Small intestine (tissue), 7 donors: ENCODE measurements at regions not wholly inside any gene's neighbourhood (a gene's known extent, or its start where the extent isn't known, plus 50 kb on each side); places are given as distances from the start of the nearest gene placed in this dataset.
A peak's percentile ranks its signal among the peaks of the same experiment; 100 is the strongest.
"Not testable (repeated sequence)": the region's sequence is repeated elsewhere in the genome, so short reads cannot be mapped to it uniquely, and the experiment has no call there.

Experiments
- DNase-seq, 2 donors: peaks; one replicate each; pipeline versions ENCODE4 v3.0.0 to v3.0.0-alpha.2; 2013
- FAIRE-seq: peaks from 2 replicates; lab custom pipeline; 2012; peaks lifted over from hg19 to GRCh38; lab: Jason Lieb, UNC
- H3K27ac ChIP-seq, 3 donors: one replicate each; pipeline ENCODE4 v1.5.1; 2013; ENCODE audit warnings: low read length in 2 of 3, mild to moderate bottlenecking in 2 of 3, control low read depth in 1 of 3, inconsistent platforms in 1 of 3, low read depth in 1 of 3, moderate library complexity in 1 of 3
- H3K27me3 ChIP-seq, 3 donors: one replicate each; pipeline ENCODE4 v1.6.1; 2013; ENCODE audit warnings: low read length in 3 of 3, inconsistent platforms in 1 of 3; ENCODE audit not compliant: control insufficient read depth in 3 of 3, insufficient read depth in 3 of 3
- H3K36me3 ChIP-seq, 3 donors: one replicate each; pipeline ENCODE4 v1.6.1; 2013; ENCODE audit warnings: low read length in 3 of 3, inconsistent platforms in 1 of 3, low read depth in 1 of 3, mild to moderate bottlenecking in 1 of 3, moderate library complexity in 1 of 3; ENCODE audit not compliant: control insufficient read depth in 3 of 3, insufficient read depth in 2 of 3
- H3K4me1 ChIP-seq, 3 donors: one replicate each; pipeline ENCODE4 v1.6.1; 2013; ENCODE audit warnings: low read length in 2 of 3, inconsistent platforms in 1 of 3, low read depth in 1 of 3, mild to moderate bottlenecking in 1 of 3, moderate library complexity in 1 of 3; ENCODE audit not compliant: control insufficient read depth in 3 of 3, insufficient read depth in 2 of 3
- H3K4me3 ChIP-seq, 3 donors: one replicate each; pipeline ENCODE4 v1.5.1; 2013; ENCODE audit warnings: low read length in 3 of 3, control low read depth in 1 of 3, inconsistent platforms in 1 of 3, low read depth in 1 of 3, mild to moderate bottlenecking in 1 of 3, moderate library complexity in 1 of 3
- H3K9me3 ChIP-seq, 2 donors: one replicate each; pipeline ENCODE4 v1.6.1; 2013; ENCODE audit warnings: low read depth in 1 of 2, low read length in 1 of 2; ENCODE audit not compliant: control insufficient read depth in 2 of 2, insufficient read depth in 1 of 2
- WGBS, 3 donors: extraction: QIAGEN DNeasy Blood & Tissue Kit; methylation state at CpG; one replicate each; pipeline ENCODE4 v1.1.7; 2013; 5-methylcytosine and 5-hydroxymethylcytosine counted together
- donor health status: healthy with polysubstance abuse.
- donor health status: control.
- donor health status: control.
- donor health status: Bipolar disorder and iron deficiency.
- donor health status: healthy.

- no peaks in the 10 kb centered on the region for H3K9me3 ChIP-seq
- no peaks in the 10 kb centered on the region for H3K36me3 ChIP-seq
- H3K4me3 ChIP-seq = no peak overlapping the region
- H3K27ac ChIP-seq = no peak overlapping the region
- WGBS, 3 donors = 67 to 79% (median 77%) methylated on average over 16 to 18 of the region's 18 CpGs
- FAIRE-seq (no peak), DNase-seq (no peak)
- H3K27me3 ChIP-seq = no peaks in the 10 kb centered on the region
- H3K4me1 ChIP-seq = peaks cover 0 to 13% (median 0%) of the 10 kb centered on the region in 3 donors
These were observed 175.3 kb downstream of the NPIPB11 start for GRCh38 chr16:29231244-29231643.

- WGBS, 3 donors = 77 to 98% (median 86%) methylated on average over 21 to 22 of the region's 22 CpGs
- Histone ChIP-seq H3K36me3 (no peaks in the 10 kb centered on the region), H3K27ac (no peak overlapping the region), H3K9me3 (no peaks in the 10 kb centered on the region), H3K27me3 (no peaks in the 10 kb centered on the region), H3K4me3 (no peak overlapping the region), H3K4me1 (peaks cover 0 to 13% (median 0%) of the 10 kb centered on the region in 3 donors)
- FAIRE-seq (no peak), DNase-seq (no peak)
These were observed 175.8 kb downstream of the NPIPB11 start for GRCh38 chr16:29230671-29231096.

- H3K4me3 ChIP-seq, DNase-seq, FAIRE-seq, H3K9me3 ChIP-seq, H3K36me3 ChIP-seq, H3K27me3 ChIP-seq, H3K27ac ChIP-seq: not testable (repeated sequence)
- peaks cover 0 to 13% (median 0%) of the 10 kb centered on the region in 3 donors for H3K4me1 ChIP-seq
- 93 to 96% (median 94%) methylated on average over 21 of the region's 21 CpGs for WGBS, 3 donors
These were observed 176.4 kb downstream of the NPIPB11 start for GRCh38 chr16:29230006-29230668.

GRCh38 chr16:29229616-29230005 is 176.9 kb downstream of the NPIPB11 start:
- FAIRE-seq, H3K27ac ChIP-seq, H3K9me3 ChIP-seq, H3K4me3 ChIP-seq, DNase-seq, H3K36me3 ChIP-seq, H3K27me3 ChIP-seq: not testable (repeated sequence)
- WGBS, 3 donors = 60 to 82% (median 69%) methylated on average over 6 to 8 of the region's 8 CpGs
- peaks cover 0 to 13% (median 0%) of the 10 kb centered on the region in 3 donors for H3K4me1 ChIP-seq

- H3K27me3 ChIP-seq, H3K4me3 ChIP-seq, H3K9me3 ChIP-seq, H3K36me3 ChIP-seq, FAIRE-seq: not testable (repeated sequence)
- peak overlapping the region in 1 of 3 donors; percentile 27 for H3K27ac ChIP-seq
- DNase-seq = peak; percentile 73 to 76
- 54 to 81% (median 58%) methylated on average over 25 to 28 of the region's 29 CpGs for WGBS, 3 donors
- H3K4me1 ChIP-seq = peaks cover 0 to 13% (median 0%) of the 10 kb centered on the region in 3 donors
These were observed 177.6 kb downstream of the NPIPB11 start for GRCh38 chr16:29228664-29229611.

GRCh38 chr16:29227751-29228663 is 178.5 kb downstream of the NPIPB11 start:
- not testable (repeated sequence) for H3K9me3 ChIP-seq, H3K27me3 ChIP-seq, FAIRE-seq, H3K4me3 ChIP-seq, H3K36me3 ChIP-seq
- Histone ChIP-seq H3K27ac (peak overlapping the region in 1 of 3 donors; percentile 27), H3K4me1 (peaks cover 0 to 13% (median 0%) of the 10 kb centered on the region in 3 donors)
- 27 to 46% (median 30%) methylated on average over 12 to 18 of the region's 20 CpGs for WGBS, 3 donors
- peak; percentile 64 to 76 for DNase-seq

- no peak for FAIRE-seq
These were observed 179.7 kb downstream of the NPIPB11 start for GRCh38 chr16:29226782-29227181.

More at GRCh38 chr16:29226782-29227181, 179.7 kb downstream of the NPIPB11 start:
- 50% methylated on average over 2 of the region's 13 CpGs; no CpG with 5 or more reads in 2 of the 3 donors for WGBS, 3 donors
- Histone ChIP-seq H3K27me3 (no peaks in the 10 kb centered on the region), H3K27ac (no peak overlapping the region), H3K4me3 (no peak overlapping the region), H3K36me3 (no peaks in the 10 kb centered on the region), H3K9me3 (peaks cover 0 to 7% of the 10 kb centered on the region in 2 donors), H3K4me1 (peaks cover 0 to 13% (median 0%) of the 10 kb centered on the region in 3 donors)
- DNase-seq = no peak
